ENCODE measurements at regions not wholly inside any gene's neighbourhood (a gene's known extent, or its start where the extent isn't known, plus 50 kb on each side); places are given as distances from the start of the nearest gene placed in this dataset.

DNA sequence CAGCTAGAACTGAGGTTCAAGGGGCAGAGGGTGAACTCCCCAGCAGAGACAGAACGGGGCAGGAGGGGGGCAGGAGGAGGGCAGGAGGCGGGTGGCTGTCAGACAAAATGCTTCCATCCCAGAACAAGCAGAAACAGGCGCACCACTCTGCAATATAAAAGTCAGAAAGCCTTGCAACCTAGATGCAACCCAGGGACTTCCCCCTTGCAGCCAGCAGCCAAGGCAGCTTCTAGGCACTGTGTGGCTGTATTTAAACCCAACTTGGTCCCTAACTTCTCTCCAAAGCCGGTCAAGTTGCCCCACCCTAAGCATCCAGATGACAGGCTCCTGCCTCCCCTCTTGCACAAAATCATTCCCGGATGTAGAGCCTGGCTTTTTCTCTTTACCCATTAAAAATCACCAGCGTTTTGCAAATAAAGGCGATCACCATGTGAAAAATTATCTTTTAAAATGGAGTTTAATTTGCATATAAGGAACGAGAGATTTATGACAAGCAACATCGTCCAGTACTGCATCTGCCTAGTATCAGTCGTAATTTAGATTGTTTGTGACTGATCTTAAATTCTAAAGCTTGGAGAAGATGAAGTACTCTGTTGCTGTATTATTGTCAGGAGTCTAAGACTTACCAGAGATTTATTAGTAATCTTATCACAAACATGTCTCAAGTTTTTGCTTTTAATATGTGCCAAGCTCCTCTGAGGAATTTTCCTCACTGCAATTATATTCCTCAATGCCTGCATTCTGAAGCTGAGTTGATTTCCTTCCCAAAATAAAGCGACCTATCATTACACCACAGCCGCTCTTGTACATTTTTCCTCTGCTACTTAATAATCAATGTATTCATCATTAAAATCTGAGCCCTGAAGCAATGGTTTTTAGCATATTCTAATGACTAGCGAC lies 307.1 kb upstream of the ZNF507 start:
- H3K4me1 ChIP-seq (ENCODE audit: control insufficient read depth, low read length), result no peaks in the 10 kb centered on the region
- H3K4me2 ChIP-seq (ENCODE audit: low read length), result no peak overlapping the region
- H3K79me2 ChIP-seq (ENCODE audit: control insufficient read depth, low read length), result no peaks in the 10 kb centered on the region
- no peaks in the 10 kb centered on the region for H3K9me3 ChIP-seq (ENCODE audit: control insufficient read depth, insufficient read depth, low read length)
- no peak overlapping the region for H3K27ac ChIP-seq (ENCODE audit: low read depth, low read length)
- no peaks in the 10 kb centered on the region for H3K36me3 ChIP-seq (ENCODE audit: control insufficient read depth, low read length)
- no peaks in the 10 kb centered on the region for H3K27me3 ChIP-seq (ENCODE audit: control insufficient read depth, low read length)
- H4K20me1 ChIP-seq (ENCODE audit: control insufficient read depth, insufficient read depth, low read depth, low read length), result no peaks in the 10 kb centered on the region
- H3K9me2 ChIP-seq (replicated peaks; ENCODE audit: control insufficient read depth, low read length), result no peaks in the 10 kb centered on the region
- H3F3A ChIP-seq (ENCODE audit: control insufficient read depth, insufficient read depth), result no peaks in the 10 kb centered on the region
- TF ChIP-seq, protein P1, sequence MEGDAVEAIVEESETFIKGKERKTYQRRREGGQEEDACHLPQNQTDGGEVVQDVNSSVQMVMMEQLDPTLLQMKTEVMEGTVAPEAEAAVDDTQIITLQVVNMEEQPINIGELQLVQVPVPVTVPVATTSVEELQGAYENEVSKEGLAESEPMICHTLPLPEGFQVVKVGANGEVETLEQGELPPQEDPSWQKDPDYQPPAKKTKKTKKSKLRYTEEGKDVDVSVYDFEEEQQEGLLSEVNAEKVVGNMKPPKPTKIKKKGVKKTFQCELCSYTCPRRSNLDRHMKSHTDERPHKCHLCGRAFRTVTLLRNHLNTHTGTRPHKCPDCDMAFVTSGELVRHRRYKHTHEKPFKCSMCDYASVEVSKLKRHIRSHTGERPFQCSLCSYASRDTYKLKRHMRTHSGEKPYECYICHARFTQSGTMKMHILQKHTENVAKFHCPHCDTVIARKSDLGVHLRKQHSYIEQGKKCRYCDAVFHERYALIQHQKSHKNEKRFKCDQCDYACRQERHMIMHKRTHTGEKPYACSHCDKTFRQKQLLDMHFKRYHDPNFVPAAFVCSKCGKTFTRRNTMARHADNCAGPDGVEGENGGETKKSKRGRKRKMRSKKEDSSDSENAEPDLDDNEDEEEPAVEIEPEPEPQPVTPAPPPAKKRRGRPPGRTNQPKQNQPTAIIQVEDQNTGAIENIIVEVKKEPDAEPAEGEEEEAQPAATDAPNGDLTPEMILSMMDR (IDR thresholded peaks at IDR 0.05; ENCODE audit: low read depth, low read length, poor library complexity, severe bottlenecking), result no peak
- H3K4me3 ChIP-seq (ENCODE audit: low read length), result no peak overlapping the region

GRCh38 chr19:32038961-32039360 lies 306.4 kb upstream of the ZNF507 start:
- no peaks in the 10 kb centered on the region for H3K4me1 ChIP-seq (ENCODE audit: control insufficient read depth, low read length)
- H3K4me2 ChIP-seq (ENCODE audit: low read length), result no peak overlapping the region
- no peaks in the 10 kb centered on the region for H3K36me3 ChIP-seq (ENCODE audit: control insufficient read depth, low read length)
- no peaks in the 10 kb centered on the region for H4K20me1 ChIP-seq (ENCODE audit: control insufficient read depth, insufficient read depth, low read depth, low read length)
- H3K27ac ChIP-seq (ENCODE audit: low read depth, low read length), result no peak overlapping the region
- TF ChIP-seq, protein P1 (IDR thresholded peaks at IDR 0.05; ENCODE audit: low read depth, low read length, poor library complexity, severe bottlenecking), result no peak
- TF ChIP-seq EZH2phosphoT487 (IDR thresholded peaks at IDR 0.05; ENCODE audit: borderline replicate concordance, low read length), result no peak
- H3K27me3 ChIP-seq (ENCODE audit: control insufficient read depth, low read length), result no peaks in the 10 kb centered on the region
- no peaks in the 10 kb centered on the region for H3K9me2 ChIP-seq (replicated peaks; ENCODE audit: control insufficient read depth, low read length)
- no peak overlapping the region for H3K4me3 ChIP-seq (ENCODE audit: low read length)
- H3K79me2 ChIP-seq (ENCODE audit: control insufficient read depth, low read length), result no peaks in the 10 kb centered on the region
- H3F3A ChIP-seq (ENCODE audit: control insufficient read depth, insufficient read depth), result no peaks in the 10 kb centered on the region
- H3K9me3 ChIP-seq (ENCODE audit: control insufficient read depth, insufficient read depth, low read length), result no peaks in the 10 kb centered on the region

- H3K4me2 ChIP-seq (ENCODE audit: low read length), result no peak overlapping the region
- no peaks in the 10 kb centered on the region for H3K9me3 ChIP-seq (ENCODE audit: control insufficient read depth, insufficient read depth, low read length)
- H3K4me1 ChIP-seq (ENCODE audit: control insufficient read depth, low read length), result no peaks in the 10 kb centered on the region
- H4K20me1 ChIP-seq (ENCODE audit: control insufficient read depth, insufficient read depth, low read depth, low read length), result no peaks in the 10 kb centered on the region
- TF ChIP-seq, protein P1 (IDR thresholded peaks at IDR 0.05; ENCODE audit: low read depth, low read length, poor library complexity, severe bottlenecking), result no peak
- no peak for TF ChIP-seq EZH2phosphoT487 (IDR thresholded peaks at IDR 0.05; ENCODE audit: borderline replicate concordance, low read length)
- H3F3A ChIP-seq (ENCODE audit: control insufficient read depth, insufficient read depth), result no peaks in the 10 kb centered on the region
- no peaks in the 10 kb centered on the region for H3K9me2 ChIP-seq (replicated peaks; ENCODE audit: control insufficient read depth, low read length)
- no peaks in the 10 kb centered on the region for H3K27me3 ChIP-seq (ENCODE audit: control insufficient read depth, low read length)
- no peak overlapping the region for H3K4me3 ChIP-seq (ENCODE audit: low read length)
- no peaks in the 10 kb centered on the region for H3K36me3 ChIP-seq (ENCODE audit: control insufficient read depth, low read length)
- no peaks in the 10 kb centered on the region for H3K79me2 ChIP-seq (ENCODE audit: control insufficient read depth, low read length)
- no peak overlapping the region for H3K27ac ChIP-seq (ENCODE audit: low read depth, low read length)
These were observed 306.0 kb upstream of the ZNF507 start for GRCh38 chr19:32039440-32039839.
